HCT116 (cell line): ENCODE measurements at regions not wholly inside any gene's neighbourhood (a gene's known extent, or its start where the extent isn't known, plus 50 kb on each side); places are given as distances from the start of the nearest gene placed in this dataset.

ENCODE experiments used
- ATAC-seq: fragments of 200-7000 bp; cut with Tn5 transposase; 2 replicates; pipeline ENCODE4 v1.9.1; 2020; ENCODE audit warnings: mild to moderate bottlenecking, moderate library complexity
- BruUV-seq: library from RNA; stranded (reverse); fragments of 400-500 nt; replicated peaks from 2 replicates; lab custom pipeline; 2021; lab: Mats Ljungman, UMichigan
- CTCF ChIA-PET: fragments of 300-600 bp; sonication (Branson Sonifier 250); formaldehyde crosslinking; loops from one replicate; lab custom pipeline; 2021; ENCODE audit warnings: antibody characterized with exemption; lab: Charles Lee
- POLR2A ChIA-PET: fragments of 300-600, 350-600 bp; sonication (Branson Sonifier 250); formaldehyde crosslinking; loops from one replicate; lab custom pipeline; 2021; ENCODE audit warnings: antibody characterized with exemption; lab: Charles Lee
- RAD21 ChIA-PET, 2 experiments: fragments of 300-600 bp; sonication (Branson Sonifier 250); formaldehyde crosslinking; loops; one replicate each; lab custom pipeline; 2023; ENCODE audit warnings: low total read pairs in 2 of 2; ENCODE audit not compliant: uncharacterized antibody in 2 of 2, unreplicated experiment in 2 of 2, low non-redundant PET in 1 of 2; lab: Charles Lee
- DNase-seq: peaks from one replicate; pipeline ENCODE4 v3.0.0-alpha.2; 2010; ENCODE audit warnings: low read depth, low spot score
- H2AFZ ChIP-seq: fragments of 200-600 bp; shearing (Covaris generic), sonication (generic); 2 replicates; pipeline ENCODE4 v1.6.1; 2017; ENCODE audit warnings: low read depth, mixed run types, mixed read lengths, antibody characterized with exemption, low read length; ENCODE audit not compliant: poor library complexity, severe bottlenecking
- H3K27ac ChIP-seq: 2 replicates; pipeline ENCODE4 v1.5.1; 2012; ENCODE audit warnings: low read depth, low read length
- H3K27me3 ChIP-seq: fragments of 200-600 bp; sonication (generic); 2 replicates; pipeline ENCODE4 v1.6.1; 2016; ENCODE audit warnings: mixed run types, low read length, mixed read lengths; ENCODE audit not compliant: insufficient read depth
- H3K36me3 ChIP-seq, 2 experiments: fragments of 200-500 bp in 1 of 2; fragments of 200-600 bp in 1 of 2; sonication (Bioruptor generic) in 1 of 2; sonication (generic) in 1 of 2; 2 replicates each; pipeline versions ENCODE4 v1.5.1 to v1.6.1; 2014 to 2016; ENCODE audit warnings: low read length in 2 of 2, inconsistent platforms in 1 of 2, mixed read lengths in 1 of 2, mixed run types in 1 of 2; ENCODE audit not compliant: insufficient read depth in 2 of 2, control insufficient read depth in 1 of 2
- H3K4me1 ChIP-seq, 2 experiments: fragments of 200-600 bp in 1 of 2; sonication (generic) in 1 of 2; 2 replicates each; pipeline versions ENCODE4 v1.5.1 to v1.6.1; 2012 to 2017; ENCODE audit warnings: low read length in 2 of 2, inconsistent platforms in 1 of 2, mild to moderate bottlenecking in 1 of 2, mixed read lengths in 1 of 2, mixed run types in 1 of 2, moderate library complexity in 1 of 2; ENCODE audit not compliant: insufficient read depth in 2 of 2, control insufficient read depth in 1 of 2
- H3K4me2 ChIP-seq: fragments of 200-600 bp; sonication (generic); 2 replicates; pipeline ENCODE4 v1.6.1; 2017; ENCODE audit warnings: mixed run types, low read length, mixed read lengths
- H3K4me3 ChIP-seq, 2 experiments: fragments of 200-600 bp in 1 of 2; sonication (generic) in 1 of 2; replicated peaks in 1 of 2; 2 replicates each; pipeline ENCODE4 v1.5.1; 2011 to 2016; ENCODE audit warnings: low read length in 2 of 2, control low read depth in 1 of 2, low read depth in 1 of 2, mild to moderate bottlenecking in 1 of 2, mixed read lengths in 1 of 2, mixed run types in 1 of 2
- H3K79me2 ChIP-seq: fragments of 200-600 bp; sonication (generic); 2 replicates; pipeline ENCODE4 v1.6.1; 2017; ENCODE audit warnings: mild to moderate bottlenecking, mixed run types, low read length, moderate library complexity, mixed read lengths; ENCODE audit not compliant: insufficient read depth
- H3K9ac ChIP-seq: fragments of 200-600 bp; sonication (generic); 2 replicates; pipeline ENCODE4 v1.6.1; 2016; ENCODE audit warnings: low read length, mixed read lengths
- H3K9me2 ChIP-seq: fragments of 200-600 bp; sonication (generic), shearing (Covaris generic); 2 replicates; pipeline ENCODE4 v1.6.1; 2017; ENCODE audit warnings: mixed run types, mild to moderate bottlenecking, moderate library complexity; ENCODE audit not compliant: insufficient read depth
- H3K9me3 ChIP-seq, 2 experiments: fragments of 200-500 bp in 1 of 2; fragments of 200-600 bp in 1 of 2; sonication (Bioruptor generic) in 1 of 2; sonication (generic) in 1 of 2; 2 replicates each; pipeline ENCODE4 v1.6.1; 2014 to 2017; ENCODE audit warnings: low read length in 2 of 2, mixed read lengths in 2 of 2, inconsistent platforms in 1 of 2, low read depth in 1 of 2, mild to moderate bottlenecking in 1 of 2, mixed run types in 1 of 2, moderate library complexity in 1 of 2; ENCODE audit not compliant: control insufficient read depth in 1 of 2, insufficient read depth in 1 of 2
- H4K20me1 ChIP-seq: fragments of 200-600 bp; sonication (generic), shearing (Covaris generic); 2 replicates; pipeline ENCODE4 v1.6.1; 2017; ENCODE audit warnings: mixed run types, mild to moderate bottlenecking, moderate library complexity; ENCODE audit not compliant: insufficient read depth
- CBX3 ChIP-seq: IDR thresholded peaks from 2 replicates; pipeline ENCODE4 v1.6.1; 2012; ENCODE audit warnings: low read depth
- ELF1 ChIP-seq: IDR thresholded peaks from 2 replicates; pipeline ENCODE4 v1.6.1; 2012; ENCODE audit warnings: low read depth, borderline replicate concordance
- EZH2phosphoT487 ChIP-seq: fragments of 200-600 bp; IDR thresholded peaks from 2 replicates; pipeline ENCODE4 v1.6.1; 2018; ENCODE audit warnings: antibody characterized with exemption, borderline replicate concordance
- FOSL1 ChIP-seq: IDR thresholded peaks from 2 replicates; pipeline ENCODE4 v1.6.1; 2012; ENCODE audit warnings: low read depth
- POLR2A ChIP-seq: IDR thresholded peaks from 2 replicates; pipeline ENCODE4 v1.7.0; 2011; ENCODE audit warnings: borderline replicate concordance; ENCODE audit not compliant: insufficient read depth, insufficient read length; ENCODE audit errors: extremely low read depth
- POLR2AphosphoS5 ChIP-seq: IDR thresholded peaks from 2 replicates; pipeline ENCODE4 v1.6.1; 2011; ENCODE audit warnings: mild to moderate bottlenecking, low read depth, low read length, moderate library complexity
- RAD21 ChIP-seq: IDR thresholded peaks from 2 replicates; pipeline ENCODE4 v1.6.1; 2012; ENCODE audit warnings: low read depth, mild to moderate bottlenecking
- SIN3A ChIP-seq: IDR thresholded peaks from 2 replicates; pipeline ENCODE4 v1.6.1; 2012; ENCODE audit warnings: low read depth
- SRF ChIP-seq: IDR thresholded peaks from 2 replicates; pipeline ENCODE4 v1.6.1; 2012; ENCODE audit warnings: low read depth
- TCF7L2 ChIP-seq: IDR thresholded peaks from 2 replicates; pipeline ENCODE4 v1.7.0; 2011; ENCODE audit warnings: borderline replicate concordance, inconsistent platforms; ENCODE audit not compliant: insufficient read depth, insufficient read length; ENCODE audit errors: extremely low read depth
- intact Hi-C: fragments of 100-400 bp; cut with micrococcal nuclease; formaldehyde crosslinking; loops from 2 replicates; pipeline ENCODE4 v1.10.0; 2022
- TF ChIP-seq, protein P1 (sequence below): IDR thresholded peaks from 2 replicates; pipeline ENCODE4 v1.6.1; 2012; ENCODE audit warnings: low read depth
- TF ChIP-seq, protein P2 (sequence below): IDR thresholded peaks from 2 replicates; pipeline ENCODE4 v1.6.1; 2012

GRCh38 chr2:83063511-83063910 lies 1395.6 kb downstream of the SUCLG1 start:
- BruUV-seq = no TSS peak
- H2AFZ ChIP-seq = no peak overlapping the region
- TF ChIP-seq SRF = no peak
- no peak for TF ChIP-seq RAD21
- TF ChIP-seq POLR2A = no peak
- TF ChIP-seq POLR2AphosphoS5 = no peak
- TF ChIP-seq, protein P1, sequence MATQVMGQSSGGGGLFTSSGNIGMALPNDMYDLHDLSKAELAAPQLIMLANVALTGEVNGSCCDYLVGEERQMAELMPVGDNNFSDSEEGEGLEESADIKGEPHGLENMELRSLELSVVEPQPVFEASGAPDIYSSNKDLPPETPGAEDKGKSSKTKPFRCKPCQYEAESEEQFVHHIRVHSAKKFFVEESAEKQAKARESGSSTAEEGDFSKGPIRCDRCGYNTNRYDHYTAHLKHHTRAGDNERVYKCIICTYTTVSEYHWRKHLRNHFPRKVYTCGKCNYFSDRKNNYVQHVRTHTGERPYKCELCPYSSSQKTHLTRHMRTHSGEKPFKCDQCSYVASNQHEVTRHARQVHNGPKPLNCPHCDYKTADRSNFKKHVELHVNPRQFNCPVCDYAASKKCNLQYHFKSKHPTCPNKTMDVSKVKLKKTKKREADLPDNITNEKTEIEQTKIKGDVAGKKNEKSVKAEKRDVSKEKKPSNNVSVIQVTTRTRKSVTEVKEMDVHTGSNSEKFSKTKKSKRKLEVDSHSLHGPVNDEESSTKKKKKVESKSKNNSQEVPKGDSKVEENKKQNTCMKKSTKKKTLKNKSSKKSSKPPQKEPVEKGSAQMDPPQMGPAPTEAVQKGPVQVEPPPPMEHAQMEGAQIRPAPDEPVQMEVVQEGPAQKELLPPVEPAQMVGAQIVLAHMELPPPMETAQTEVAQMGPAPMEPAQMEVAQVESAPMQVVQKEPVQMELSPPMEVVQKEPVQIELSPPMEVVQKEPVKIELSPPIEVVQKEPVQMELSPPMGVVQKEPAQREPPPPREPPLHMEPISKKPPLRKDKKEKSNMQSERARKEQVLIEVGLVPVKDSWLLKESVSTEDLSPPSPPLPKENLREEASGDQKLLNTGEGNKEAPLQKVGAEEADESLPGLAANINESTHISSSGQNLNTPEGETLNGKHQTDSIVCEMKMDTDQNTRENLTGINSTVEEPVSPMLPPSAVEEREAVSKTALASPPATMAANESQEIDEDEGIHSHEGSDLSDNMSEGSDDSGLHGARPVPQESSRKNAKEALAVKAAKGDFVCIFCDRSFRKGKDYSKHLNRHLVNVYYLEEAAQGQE = no peak
- no peak for TF ChIP-seq EZH2phosphoT487
- TF ChIP-seq, protein P2, sequence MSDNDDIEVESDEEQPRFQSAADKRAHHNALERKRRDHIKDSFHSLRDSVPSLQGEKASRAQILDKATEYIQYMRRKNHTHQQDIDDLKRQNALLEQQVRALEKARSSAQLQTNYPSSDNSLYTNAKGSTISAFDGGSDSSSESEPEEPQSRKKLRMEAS = no peak
- no peak for TF ChIP-seq CBX3
- no peak for TF ChIP-seq SIN3A
- TF ChIP-seq ELF1 = no peak
- no peak for TF ChIP-seq FOSL1
- TF ChIP-seq TCF7L2 = no peak
- peaks cover 0 to 4% of the 10 kb centered on the region in 2 experiments; a peak in 2 of 4 replicates for H3K9me3 ChIP-seq
- H4K20me1 ChIP-seq = no peaks in the 10 kb centered on the region
- no peak for ATAC-seq
- no peak overlapping the region for H3K9ac ChIP-seq
- no peaks in the 10 kb centered on the region for H3K27me3 ChIP-seq
- no peaks in the 10 kb centered on the region for H3K4me1 ChIP-seq
- no peak overlapping the region for H3K4me3 ChIP-seq
- CTCF ChIA-PET = no interaction called here
- no peaks in the 10 kb centered on the region for H3K36me3 ChIP-seq
- H3K79me2 ChIP-seq = no peaks in the 10 kb centered on the region
- intact Hi-C loops = no loop called here
- no peaks in the 10 kb centered on the region for H3K9me2 ChIP-seq
- RAD21 ChIA-PET = no interaction called here
- POLR2A ChIA-PET = no interaction called here
- H3K4me2 ChIP-seq = no peak overlapping the region
- no peak overlapping the region for H3K27ac ChIP-seq
- no peak for DNase-seq
